BJ (cell line): ENCODE measurements at regions not wholly inside any gene's neighbourhood (a gene's known extent, or its start where the extent isn't known, plus 50 kb on each side); places are given as distances from the start of the nearest gene placed in this dataset.

Source experiments
- CTCF ChIA-PET: fragments of 350-600 bp; formaldehyde crosslinking; extraction: SDS; loops from one replicate; lab custom pipeline; 2021; ENCODE audit warnings: antibody characterized with exemption, inconsistent platforms; lab: Yijun Ruan, JAX
- POLR2A ChIA-PET: fragments of 300-600 bp; sonication (Branson Sonifier 250); formaldehyde crosslinking; extraction: SDS; loops from one replicate; lab custom pipeline; 2021; ENCODE audit warnings: antibody characterized with exemption; lab: Charles Lee
- DNase-seq: peaks from one replicate; pipeline ENCODE4 v3.0.0-alpha.2; 2011; ENCODE audit warnings: low read depth
- H3K27me3 ChIP-seq: 2 replicates; pipeline ENCODE4 v1.6.0; 2011; ENCODE audit warnings: low read length; ENCODE audit not compliant: control insufficient read depth, insufficient read depth
- H3K36me3 ChIP-seq: 2 replicates; pipeline ENCODE4 v1.5.1; 2011; ENCODE audit warnings: low read length; ENCODE audit not compliant: control insufficient read depth, insufficient read depth
- H3K4me3 ChIP-seq: 2 replicates; pipeline ENCODE4 v1.5.1; 2011; ENCODE audit warnings: low read depth, mild to moderate bottlenecking, control low read depth, low read length
- CTCF ChIP-seq: IDR thresholded peaks from 2 replicates; pipeline ENCODE4 v1.5.1; 2011; ENCODE audit warnings: low read depth, mild to moderate bottlenecking, control low read depth, inconsistent platforms, low read length, moderate library complexity; ENCODE audit not compliant: insufficient read depth

GRCh38 chr5:44497606-44498005 lies 108.4 kb upstream of the FGF10 start:
- Histone ChIP-seq H3K27me3 (no peaks in the 10 kb centered on the region), H3K4me3 (no peak overlapping the region), H3K36me3 (no peaks in the 10 kb centered on the region)
- ChIA-PET CTCF (no interaction called here), POLR2A (no interaction called here)
- DNase-seq: no peak
- TF ChIP-seq CTCF: no peak

GRCh38 chr5:44495280-44495679 lies 106.1 kb upstream of the FGF10 start:
- POLR2A ChIA-PET: no interaction called here
- no peak for TF ChIP-seq CTCF
- H3K4me3 ChIP-seq: no peak overlapping the region
- no peaks in the 10 kb centered on the region for H3K36me3 ChIP-seq
- H3K27me3 ChIP-seq: no peaks in the 10 kb centered on the region
- CTCF ChIA-PET: interaction anchor here (0.8 kb wide), 1 partner anchor 134 kb away, joined by 3 read pairs; no protein-coding TSS in a partner anchor
- no peak for DNase-seq

- ChIA-PET POLR2A (no interaction called here), CTCF (no interaction called here)
- Histone ChIP-seq H3K27me3 (no peaks in the 10 kb centered on the region), H3K4me3 (no peak overlapping the region), H3K36me3 (no peaks in the 10 kb centered on the region)
- DNase-seq: no peak
- no peak for TF ChIP-seq CTCF
Measured at GRCh38 chr5:44489759-44490158, 100.5 kb upstream of the FGF10 start.

GRCh38 chr5:44486591-44486990 lies 97.4 kb upstream of the FGF10 start:
- POLR2A ChIA-PET: no interaction called here
- TF ChIP-seq CTCF: no peak

GRCh38 chr5:44454002-44454401 lies 64.8 kb upstream of the FGF10 start:
- H3K4me3 ChIP-seq: no peak overlapping the region
- CTCF ChIA-PET: no interaction called here

More at GRCh38 chr5:44486591-44486990, 97.4 kb upstream of the FGF10 start:
- H3K36me3 ChIP-seq: no peaks in the 10 kb centered on the region
- no peak overlapping the region for H3K4me3 ChIP-seq
- no peak for DNase-seq
- CTCF ChIA-PET: no interaction called here
- H3K27me3 ChIP-seq: no peaks in the 10 kb centered on the region

More at GRCh38 chr5:44454002-44454401, 64.8 kb upstream of the FGF10 start:
- H3K36me3 ChIP-seq: no peaks in the 10 kb centered on the region
- POLR2A ChIA-PET: no interaction called here
- no peak for TF ChIP-seq CTCF
- no peak for DNase-seq
- H3K27me3 ChIP-seq: no peaks in the 10 kb centered on the region
